Testis (tissue), 2 donors: ENCODE measurements at regions not wholly inside any gene's neighbourhood (a gene's known extent, or its start where the extent isn't known, plus 50 kb on each side); places are given as distances from the start of the nearest gene placed in this dataset.

Experiments
- POLR2A ChIP-seq: fragments of 450-650 bp; IDR thresholded peaks from one replicate; pipeline ENCODE4 v1.6.1; 2017; ENCODE audit warnings: antibody characterized with exemption, mild to moderate bottlenecking, moderate library complexity
- TF ChIP-seq, protein P1 (sequence below), 3 experiments: fragments of 450-650 bp in 2 of 3; fragments of 200-600 bp in 1 of 3; sonication (generic) in 1 of 3; IDR thresholded peaks; one replicate each; pipeline ENCODE4 v1.5.1; 2016 to 2019; ENCODE audit warnings: antibody characterized with exemption in 3 of 3, mild to moderate bottlenecking in 2 of 3, moderate library complexity in 1 of 3

DNA sequence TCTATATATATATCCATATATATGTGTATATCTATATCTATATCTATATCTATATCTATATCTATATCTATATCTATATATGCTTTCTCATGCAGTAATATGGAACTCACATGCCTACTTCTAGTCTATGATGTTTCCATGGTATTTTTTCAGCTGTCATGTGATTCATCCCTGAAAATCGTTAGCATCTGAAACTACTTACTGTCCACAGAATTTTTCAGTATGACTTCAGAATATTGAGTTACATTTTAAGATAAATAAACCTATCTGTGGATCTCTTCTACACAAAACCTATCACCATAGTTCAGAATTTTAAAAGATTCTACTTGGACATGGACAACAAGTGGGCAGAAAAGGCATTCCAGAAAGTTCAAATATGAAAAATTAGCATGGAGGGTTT is 855.1 kb upstream of the INTU start:
- TF ChIP-seq, protein P1, sequence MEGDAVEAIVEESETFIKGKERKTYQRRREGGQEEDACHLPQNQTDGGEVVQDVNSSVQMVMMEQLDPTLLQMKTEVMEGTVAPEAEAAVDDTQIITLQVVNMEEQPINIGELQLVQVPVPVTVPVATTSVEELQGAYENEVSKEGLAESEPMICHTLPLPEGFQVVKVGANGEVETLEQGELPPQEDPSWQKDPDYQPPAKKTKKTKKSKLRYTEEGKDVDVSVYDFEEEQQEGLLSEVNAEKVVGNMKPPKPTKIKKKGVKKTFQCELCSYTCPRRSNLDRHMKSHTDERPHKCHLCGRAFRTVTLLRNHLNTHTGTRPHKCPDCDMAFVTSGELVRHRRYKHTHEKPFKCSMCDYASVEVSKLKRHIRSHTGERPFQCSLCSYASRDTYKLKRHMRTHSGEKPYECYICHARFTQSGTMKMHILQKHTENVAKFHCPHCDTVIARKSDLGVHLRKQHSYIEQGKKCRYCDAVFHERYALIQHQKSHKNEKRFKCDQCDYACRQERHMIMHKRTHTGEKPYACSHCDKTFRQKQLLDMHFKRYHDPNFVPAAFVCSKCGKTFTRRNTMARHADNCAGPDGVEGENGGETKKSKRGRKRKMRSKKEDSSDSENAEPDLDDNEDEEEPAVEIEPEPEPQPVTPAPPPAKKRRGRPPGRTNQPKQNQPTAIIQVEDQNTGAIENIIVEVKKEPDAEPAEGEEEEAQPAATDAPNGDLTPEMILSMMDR (IDR thresholded peaks at IDR 0.05): no peak
- TF ChIP-seq POLR2A: no peak
